Adrenal gland (tissue), 5 donors: ENCODE measurements at regions not wholly inside any gene's neighbourhood (a gene's known extent, or its start where the extent isn't known, plus 50 kb on each side); places are given as distances from the start of the nearest gene placed in this dataset.

Experiments
- CTCF ChIP-seq, 6 experiments: fragments of 450-650 bp in 4 of 6; fragments of 200-600 bp in 2 of 6; sonication (generic) in 1 of 6; IDR thresholded peaks; 1 replicate in 5 of 6; 2 replicates in 1 of 6; pipeline versions ENCODE4 v1.5.1 to v1.8.0; 2016 to 2021; ENCODE audit warnings: antibody characterized with exemption in 6 of 6, mild to moderate bottlenecking in 2 of 6, moderate library complexity in 1 of 6
- POLR2A ChIP-seq, 2 donors: fragments of 450-650 bp; IDR thresholded peaks; one replicate each; pipeline ENCODE4 v1.6.1; 2017; ENCODE audit warnings: antibody characterized with exemption in 2 of 2, mild to moderate bottlenecking in 2 of 2, moderate library complexity in 1 of 2
- donor health status: DM: no; HTN: no; CAD: no.

- TF ChIP-seq CTCF (IDR thresholded peaks at IDR 0.05), result no peak
- TF ChIP-seq POLR2A (IDR thresholded peaks at IDR 0.05), result no peak
Observed at GRCh38 chr6:114541794-114542193, 199.0 kb upstream of the HS3ST5 start.
